ENCODE measurements at regions not wholly inside any gene's neighbourhood (a gene's known extent, or its start where the extent isn't known, plus 50 kb on each side); places are given as distances from the start of the nearest gene placed in this dataset.
"Not testable (repeated sequence)": the region's sequence is repeated elsewhere in the genome, so short reads cannot be mapped to it uniquely, and the experiment has no call there.

GRCh38 chr2:57417007-57417406 is 629.6 kb upstream of the VRK2 start:
- TF ChIP-seq EZH2 (IDR thresholded peaks at IDR 0.05; ENCODE audit: borderline replicate concordance) (no peak), EZH2phosphoT487 (IDR thresholded peaks at IDR 0.05; ENCODE audit: low read depth, severe bottlenecking, unreplicated experiment) (no peak), CTCF (IDR thresholded peaks at IDR 0.05; ENCODE audit: poor library complexity) (no peak)
- WGBS (ENCODE audit: low lambda C conversion rate, missing lambda C conversion rate), result 82% methylated on average over 4 of the region's 4 CpGs
- no peaks in the 10 kb centered on the region for H3K4me1 ChIP-seq (ENCODE audit: insufficient read depth)

DNA sequence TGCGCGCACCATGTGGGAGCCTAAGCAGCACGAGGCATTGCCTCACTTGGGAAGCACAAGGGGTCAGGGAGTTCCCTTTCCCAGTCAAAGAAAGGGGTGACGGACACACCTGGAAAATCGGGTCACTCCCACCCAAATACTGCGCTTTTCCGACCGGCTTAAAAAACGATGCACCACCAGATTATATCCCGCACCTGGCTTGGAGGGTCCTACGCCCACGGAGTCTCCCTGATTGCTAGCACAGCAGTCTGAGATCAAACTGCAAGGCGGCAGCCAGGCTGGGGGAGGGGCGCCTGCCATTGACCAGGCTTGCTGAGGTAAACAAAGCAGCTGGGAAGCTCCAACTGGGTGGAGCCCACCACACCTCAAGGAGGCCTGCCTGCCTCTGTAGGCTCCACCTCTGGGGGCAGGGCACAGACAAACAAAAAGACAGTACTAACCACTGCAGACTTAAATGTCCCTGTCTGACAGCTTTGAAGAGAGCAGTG is 627.7 kb upstream of the VRK2 start:
- not testable (repeated sequence) for H4K20me1 ChIP-seq (ENCODE audit: insufficient read depth, poor library complexity, severe bottlenecking); DNase-seq (ENCODE audit: low spot score); H3K27ac ChIP-seq; H3K27me3 ChIP-seq; H2AFZ ChIP-seq; H3K4me2 ChIP-seq; H3K79me2 ChIP-seq; H3K9me3 ChIP-seq (ENCODE audit: low read depth); H3K9me2 ChIP-seq (replicated peaks; ENCODE audit: insufficient read depth); H3K4me1 ChIP-seq (ENCODE audit: insufficient read depth); H3K36me3 ChIP-seq (replicated peaks; ENCODE audit: insufficient read depth, low read depth); H3K4me3 ChIP-seq
- WGBS (ENCODE audit: low lambda C conversion rate, missing lambda C conversion rate), result 76% methylated on average over 14 of the region's 14 CpGs

More at GRCh38 chr2:57417007-57417406, 629.6 kb upstream of the VRK2 start:
- Histone ChIP-seq H4K20me1 (ENCODE audit: insufficient read depth, poor library complexity, severe bottlenecking) (no peaks in the 10 kb centered on the region), H3K79me2 (no peaks in the 10 kb centered on the region), H3K4me2 (no peak overlapping the region), H3K36me3 (replicated peaks; ENCODE audit: insufficient read depth, low read depth) (no peaks in the 10 kb centered on the region), H3K9me2 (replicated peaks; ENCODE audit: insufficient read depth) (no peaks in the 10 kb centered on the region), H3K4me3 (no peak overlapping the region), H3K27ac (no peak overlapping the region), H3K9me3 (ENCODE audit: low read depth) (no peaks in the 10 kb centered on the region), H3K27me3 (no peaks in the 10 kb centered on the region), H2AFZ (no peak overlapping the region)
- DNase-seq (ENCODE audit: low spot score), result no peak

GRCh38 chr2:57429831-57430230 is 616.8 kb upstream of the VRK2 start:
- Histone ChIP-seq H3K4me2 (no peak overlapping the region), H4K20me1 (ENCODE audit: insufficient read depth, poor library complexity, severe bottlenecking) (no peaks in the 10 kb centered on the region), H3K9me2 (replicated peaks; ENCODE audit: insufficient read depth) (no peaks in the 10 kb centered on the region), H3K79me2 (no peaks in the 10 kb centered on the region), H3K4me3 (no peak overlapping the region), H2AFZ (no peak overlapping the region), H3K27ac (no peak overlapping the region), H3K27me3 (no peaks in the 10 kb centered on the region), H3K4me1 (ENCODE audit: insufficient read depth) (peaks cover 4% of the 10 kb centered on the region), H3K9me3 (ENCODE audit: low read depth) (no peaks in the 10 kb centered on the region), H3K36me3 (replicated peaks; ENCODE audit: insufficient read depth, low read depth) (no peaks in the 10 kb centered on the region)
- no peak for TF ChIP-seq EZH2 (IDR thresholded peaks at IDR 0.05; ENCODE audit: borderline replicate concordance)
- no peak for TF ChIP-seq EZH2phosphoT487 (IDR thresholded peaks at IDR 0.05; ENCODE audit: low read depth, severe bottlenecking, unreplicated experiment)
- no peak for TF ChIP-seq CTCF (IDR thresholded peaks at IDR 0.05; ENCODE audit: poor library complexity)
- 97% methylated on average over 1 of the region's 1 CpG for WGBS (ENCODE audit: low lambda C conversion rate, missing lambda C conversion rate)
- no peak for DNase-seq (ENCODE audit: low spot score)

DNA sequence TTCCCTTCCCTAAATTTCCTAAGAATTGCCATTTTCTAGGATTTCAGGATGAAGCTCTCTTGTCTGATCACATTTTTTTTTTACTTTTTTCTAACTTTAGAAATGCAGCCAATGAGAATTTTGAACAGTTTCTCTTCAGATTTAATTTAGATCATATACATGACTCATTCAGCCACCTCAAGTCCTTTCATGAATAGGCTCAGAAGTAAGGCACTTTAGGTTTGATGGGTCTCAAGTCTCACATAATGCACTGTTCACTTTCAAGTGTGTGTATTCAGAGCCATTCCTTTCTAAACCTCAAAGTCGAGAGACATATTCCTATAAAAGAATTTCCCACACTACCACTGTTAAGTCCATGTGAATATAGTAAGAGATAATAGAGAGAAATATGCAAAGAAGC is 614.1 kb upstream of the VRK2 start:
- Histone ChIP-seq H3K4me1 (ENCODE audit: insufficient read depth) (peaks cover 4% of the 10 kb centered on the region), H4K20me1 (ENCODE audit: insufficient read depth, poor library complexity, severe bottlenecking) (no peaks in the 10 kb centered on the region), H3K4me3 (no peak overlapping the region), H3K4me2 (no peak overlapping the region), H3K27ac (no peak overlapping the region), H3K9me3 (ENCODE audit: low read depth) (no peaks in the 10 kb centered on the region), H3K79me2 (no peaks in the 10 kb centered on the region), H3K9me2 (replicated peaks; ENCODE audit: insufficient read depth) (no peaks in the 10 kb centered on the region), H2AFZ (no peak overlapping the region), H3K36me3 (replicated peaks; ENCODE audit: insufficient read depth, low read depth) (no peaks in the 10 kb centered on the region), H3K27me3 (no peaks in the 10 kb centered on the region)
- TF ChIP-seq EZH2phosphoT487 (IDR thresholded peaks at IDR 0.05; ENCODE audit: low read depth, severe bottlenecking, unreplicated experiment) (no peak), EZH2 (IDR thresholded peaks at IDR 0.05; ENCODE audit: borderline replicate concordance) (no peak), CTCF (IDR thresholded peaks at IDR 0.05; ENCODE audit: poor library complexity) (no peak)
- WGBS (ENCODE audit: low lambda C conversion rate, missing lambda C conversion rate), result 49% methylated on average over 1 of the region's 1 CpG
- DNase-seq (ENCODE audit: low spot score), result no peak

Data from hepatocyte (in vitro differentiated cells).